Activated naive CD4-positive, alpha-beta T cell treated with anti-CD3 and anti-CD28 coated beads, Interleukin-2, amount 50 U/mL, for 16 hours (primary cell): ENCODE measurements at regions not wholly inside any gene's neighbourhood (a gene's known extent, or its start where the extent isn't known, plus 50 kb on each side); places are given as distances from the start of the nearest gene placed in this dataset.

Experiments used
- DNase-seq: peaks from one replicate; pipeline ENCODE4 v3.0.0-alpha.2; 2020

GRCh38 chr1:101290922-101291561 is 54.2 kb downstream of the S1PR1 start:
- no peak for DNase-seq

- DNase-seq: peak; percentile 34
Observed at GRCh38 chr1:101291562-101292380, 55.0 kb downstream of the S1PR1 start.

- peak; percentile 51 for DNase-seq
Observed at GRCh38 chr1:101293461-101294051, 56.7 kb downstream of the S1PR1 start.

- DNase-seq: no peak
Observed at GRCh38 chr1:101295209-101295608, 58.4 kb downstream of the S1PR1 start.

GRCh38 chr1:101298663-101299062 is 61.8 kb downstream of the S1PR1 start:
- no peak for DNase-seq

- DNase-seq: no peak
Observed at GRCh38 chr1:101299141-101299540, 62.3 kb downstream of the S1PR1 start.

- no peak for DNase-seq
Observed at GRCh38 chr1:101299710-101300109, 62.9 kb downstream of the S1PR1 start.

GRCh38 chr1:101300916-101301315 is 64.1 kb downstream of the S1PR1 start:
- no peak for DNase-seq

- DNase-seq: no peak
Observed at GRCh38 chr1:101301446-101302057, 64.7 kb downstream of the S1PR1 start.

- DNase-seq: no peak
Observed at GRCh38 chr1:101302831-101303511, 66.2 kb downstream of the S1PR1 start.

GRCh38 chr1:101307985-101308689 is 71.3 kb downstream of the S1PR1 start:
- no peak for DNase-seq

- no peak for DNase-seq
Observed at GRCh38 chr1:101308935-101309333, 72.1 kb downstream of the S1PR1 start.

GRCh38 chr1:101309334-101310311 is 72.8 kb downstream of the S1PR1 start:
- peak; percentile 67 for DNase-seq

- no peak for DNase-seq
Observed at GRCh38 chr1:101310506-101310905, 73.7 kb downstream of the S1PR1 start.

GRCh38 chr1:101311146-101311920 is 74.5 kb downstream of the S1PR1 start:
- no peak for DNase-seq

- no peak for DNase-seq
Observed at GRCh38 chr1:101312147-101312546, 75.3 kb downstream of the S1PR1 start.

GRCh38 chr1:101313356-101313755 is 76.5 kb downstream of the S1PR1 start:
- no peak for DNase-seq

GRCh38 chr1:101314244-101314643 is 77.4 kb downstream of the S1PR1 start:
- no peak for DNase-seq

GRCh38 chr1:101316256-101316655 is 79.4 kb downstream of the S1PR1 start:
- no peak for DNase-seq

- no peak for DNase-seq
Observed at GRCh38 chr1:101316799-101317198, 80.0 kb downstream of the S1PR1 start.
